G401 (cell line): ENCODE measurements at regions not wholly inside any gene's neighbourhood (a gene's known extent, or its start where the extent isn't known, plus 50 kb on each side); places are given as distances from the start of the nearest gene placed in this dataset.

Experiments
- DNase-seq: peaks from one replicate; pipeline ENCODE4 v3.0.0-alpha.2; 2015; ENCODE audit warnings: low spot score
- in situ Hi-C: cut with HindIII; loops from 2 replicates; pipeline ENCODE4 v1.10.0; 2016; ENCODE audit warnings: low sequenced_read_pairs, mixed read lengths

GRCh38 chr13:33452873-33453517 lies 167.4 kb upstream of the STARD13 start:
- in situ Hi-C loops, result no loop called here
- peak; percentile 48 for DNase-seq

- no peak for DNase-seq
- in situ Hi-C loops, result no loop called here
These were observed 168.4 kb upstream of the STARD13 start for GRCh38 chr13:33453936-33454335.

GRCh38 chr13:33454844-33455705 lies 169.5 kb upstream of the STARD13 start:
- in situ Hi-C loops, result no loop called here
- peak; percentile 11 for DNase-seq

GRCh38 chr13:33459702-33460101 lies 174.1 kb upstream of the STARD13 start:
- in situ Hi-C loops, result no loop called here
- DNase-seq, result no peak

DNA sequence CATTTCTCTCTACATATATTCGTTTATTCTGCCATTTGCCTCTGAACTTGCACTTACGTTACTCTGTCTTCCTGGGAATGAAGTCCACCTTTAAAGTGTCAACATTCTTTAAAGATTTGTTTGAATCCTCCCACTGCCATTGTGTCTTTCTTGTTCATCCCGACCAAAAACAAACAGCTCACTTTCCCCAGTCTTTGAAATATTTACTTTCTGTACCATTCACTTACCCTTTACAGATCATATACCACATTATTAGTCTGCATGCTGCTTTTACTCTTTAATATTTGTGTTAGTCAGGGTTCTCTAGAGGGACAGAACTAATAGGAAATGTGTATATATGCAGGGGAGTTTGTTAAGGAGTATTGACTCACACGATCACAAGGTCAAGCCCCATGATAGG lies 176.6 kb upstream of the STARD13 start:
- in situ Hi-C loops, result no loop called here
- DNase-seq, result no peak

- no peak for DNase-seq
- in situ Hi-C loops, result no loop called here
These were observed 178.8 kb upstream of the STARD13 start for GRCh38 chr13:33464345-33464744.

GRCh38 chr13:33466262-33466661 lies 180.7 kb upstream of the STARD13 start:
- DNase-seq, result no peak
- in situ Hi-C loops, result no loop called here

- in situ Hi-C loops, result no loop called here
- DNase-seq, result no peak
These were observed 182.0 kb upstream of the STARD13 start for GRCh38 chr13:33467556-33467955.

DNA sequence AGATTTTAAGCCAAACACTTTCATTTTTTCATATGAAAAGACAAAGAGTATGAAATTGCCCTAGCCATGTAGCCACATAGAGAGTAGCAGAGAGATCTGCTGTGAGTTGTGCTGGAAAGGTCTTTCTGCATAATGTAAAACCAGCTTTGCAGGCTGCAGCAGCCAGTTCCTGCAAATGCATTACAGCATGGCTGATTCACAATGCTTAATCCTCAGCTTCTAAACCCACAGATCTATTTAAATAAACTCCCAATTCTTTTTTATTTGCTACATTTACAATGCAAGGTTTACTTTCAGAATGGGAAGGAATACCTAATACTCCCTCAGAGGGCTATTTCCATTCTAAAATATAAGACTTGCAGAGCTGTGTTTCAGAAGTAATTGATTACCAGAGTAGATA lies 185.6 kb upstream of the STARD13 start:
- no peak for DNase-seq
- in situ Hi-C loops, result no loop called here

DNA sequence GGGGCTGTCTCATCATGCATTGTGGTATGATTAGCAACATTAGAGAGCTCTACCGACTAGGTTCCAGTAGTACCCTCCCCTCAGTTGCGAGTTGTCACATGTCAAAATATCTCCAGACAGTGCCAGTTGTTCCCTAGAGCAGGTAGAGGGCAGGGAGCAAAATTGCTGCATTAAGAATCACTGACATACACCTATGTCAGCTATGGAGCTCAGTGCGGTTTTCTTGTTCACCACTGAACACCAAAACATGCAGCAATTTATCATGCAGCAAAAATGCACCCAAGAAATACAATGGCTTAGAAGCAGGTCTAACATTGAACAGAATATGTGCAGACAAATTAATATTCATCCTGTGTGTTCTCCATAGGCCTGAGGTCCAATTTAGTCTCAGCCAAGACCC lies 186.9 kb upstream of the STARD13 start:
- DNase-seq, result no peak
- in situ Hi-C loops, result no loop called here

- in situ Hi-C loops, result no loop called here
- DNase-seq, result no peak
These were observed 193.6 kb upstream of the STARD13 start for GRCh38 chr13:33479105-33479504.

DNA sequence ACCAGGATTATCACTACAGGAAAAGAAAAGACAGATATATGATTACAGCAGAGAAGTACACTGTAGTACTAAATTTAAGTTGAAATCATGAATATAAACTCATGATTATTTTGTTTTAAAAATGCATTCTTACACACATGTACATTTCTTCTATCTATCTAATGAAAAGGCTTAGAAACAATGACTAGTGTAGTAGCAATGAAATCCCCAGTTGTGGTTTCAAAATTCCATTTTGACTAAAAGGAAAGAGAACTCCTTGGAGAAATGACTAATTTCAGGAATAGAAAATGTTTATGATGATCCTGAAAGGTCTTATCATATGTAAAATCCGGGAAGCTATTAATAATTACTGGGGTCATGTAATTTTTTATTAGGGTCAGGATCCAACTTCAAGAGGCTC lies 195.0 kb upstream of the STARD13 start:
- DNase-seq, result no peak
- in situ Hi-C loops, result no loop called here

GRCh38 chr13:33483471-33483870 lies 197.9 kb upstream of the STARD13 start:
- in situ Hi-C loops, result no loop called here
- DNase-seq, result no peak

GRCh38 chr13:33485247-33485646 lies 199.7 kb upstream of the STARD13 start:
- in situ Hi-C loops, result no loop called here

GRCh38 chr13:33487575-33488243 lies 202.2 kb upstream of the STARD13 start:
- no peak for DNase-seq
- in situ Hi-C loops, result no loop called here

More at GRCh38 chr13:33485247-33485646, 199.7 kb upstream of the STARD13 start:
- no peak for DNase-seq

DNA sequence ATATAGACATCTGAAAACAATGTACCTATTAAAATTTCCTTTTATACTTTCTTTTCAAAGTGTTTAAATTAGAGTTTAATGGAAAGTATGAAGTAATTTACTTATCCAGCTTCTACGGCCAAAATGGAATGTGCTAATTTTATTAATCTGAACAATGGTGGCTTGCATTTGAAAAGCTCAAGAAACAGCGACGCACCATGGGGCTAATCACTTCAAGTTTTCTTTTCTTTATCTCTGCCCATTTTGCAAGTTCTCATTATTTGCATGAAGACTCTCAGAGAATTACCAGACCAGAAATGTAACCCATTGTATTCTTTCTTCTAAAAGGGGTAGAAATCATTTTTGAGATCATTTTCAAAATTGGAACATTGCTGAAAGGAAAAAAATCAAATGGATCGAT lies 204.0 kb upstream of the STARD13 start:
- no peak for DNase-seq
- in situ Hi-C loops, result no loop called here

DNA sequence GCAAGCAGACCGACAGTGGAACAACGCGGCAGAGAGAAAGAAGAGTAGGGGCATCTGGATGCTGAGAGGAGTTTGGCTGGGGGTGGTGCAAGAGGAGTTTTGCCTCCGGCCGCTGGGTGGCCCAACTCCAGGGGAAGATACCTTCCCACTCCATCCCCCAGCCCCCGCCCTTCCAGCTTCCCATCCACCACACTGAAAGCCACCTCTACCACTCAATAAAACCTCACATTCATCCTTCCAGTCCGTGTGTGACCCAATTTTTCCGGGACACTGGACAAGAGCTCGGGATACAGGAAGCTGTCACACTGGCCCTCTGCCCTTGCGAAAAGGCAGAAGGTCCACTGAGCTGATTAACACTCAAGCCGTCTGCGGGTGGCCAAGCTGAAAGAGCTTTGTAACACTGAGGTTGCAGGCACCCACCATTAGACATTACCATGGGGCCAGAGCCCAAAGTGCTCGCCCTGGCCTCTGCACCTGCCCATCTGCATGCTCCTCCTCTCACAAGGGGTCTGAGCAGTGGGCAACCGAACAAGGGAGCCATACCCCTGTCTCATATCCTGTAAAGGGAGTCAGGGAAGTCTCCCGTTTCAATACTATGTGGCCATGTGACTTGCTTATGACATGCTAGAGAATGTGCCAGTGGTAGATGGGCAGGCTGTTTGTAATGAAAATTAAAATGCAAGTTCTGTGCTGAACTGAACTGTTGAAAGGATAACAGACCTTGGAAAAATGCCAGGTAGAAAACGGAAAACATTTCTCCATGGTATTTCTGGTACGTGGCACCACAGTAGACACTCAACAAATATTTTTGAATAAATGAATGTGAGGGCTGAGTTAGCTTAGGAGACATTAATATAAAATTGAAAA lies 205.1 kb upstream of the STARD13 start:
- peak; percentile 89 for DNase-seq
- in situ Hi-C loops, result no loop called here

GRCh38 chr13:33493672-33494365 lies 208.3 kb upstream of the STARD13 start:
- no peak for DNase-seq
- in situ Hi-C loops, result no loop called here
